Trophoblast cell (in vitro differentiated cells and primary cell): ENCODE measurements at regions not wholly inside any gene's neighbourhood (a gene's known extent, or its start where the extent isn't known, plus 50 kb on each side); places are given as distances from the start of the nearest gene placed in this dataset.
"Not testable (repeated sequence)": the region's sequence is repeated elsewhere in the genome, so short reads cannot be mapped to it uniquely, and the experiment has no call there.

Source experiments
- DNase-seq, 2 donors: peaks; one replicate each; pipeline ENCODE4 v3.0.0-alpha.2; 2016
- H2AFZ ChIP-seq: 2 replicates; pipeline ENCODE4 v1.6.1; 2013; ENCODE audit warnings: low read length, moderate library complexity, mild to moderate bottlenecking; ENCODE audit not compliant: insufficient read depth, poor library complexity
- H2AK5ac ChIP-seq: 2 replicates; pipeline ENCODE4 v1.6.1; 2013; ENCODE audit warnings: mild to moderate bottlenecking, low read length
- H2BK120ac ChIP-seq: 2 replicates; pipeline ENCODE4 v1.6.1; 2013; ENCODE audit warnings: low read length, mild to moderate bottlenecking, moderate library complexity; ENCODE audit not compliant: insufficient read depth, poor library complexity
- H2BK12ac ChIP-seq: 2 replicates; pipeline ENCODE4 v1.6.1; 2013; ENCODE audit warnings: mild to moderate bottlenecking, low read length, moderate library complexity
- H2BK5ac ChIP-seq: 2 replicates; pipeline ENCODE4 v1.6.1; 2013; ENCODE audit warnings: low read length, low read depth, moderate library complexity, mild to moderate bottlenecking; ENCODE audit not compliant: poor library complexity
- H3K14ac ChIP-seq: 2 replicates; pipeline ENCODE4 v1.6.1; 2013; ENCODE audit warnings: mild to moderate bottlenecking, low read length
- H3K18ac ChIP-seq: 2 replicates; pipeline ENCODE4 v1.6.1; 2013; ENCODE audit warnings: mild to moderate bottlenecking, low read length
- H3K23ac ChIP-seq: 2 replicates; pipeline ENCODE4 v1.6.1; 2013; ENCODE audit warnings: low read length
- H3K27ac ChIP-seq: 2 replicates; pipeline ENCODE4 v1.5.1; 2013; ENCODE audit warnings: low read depth, mild to moderate bottlenecking, inconsistent platforms, low read length, moderate library complexity
- H3K27me3 ChIP-seq: 2 replicates; pipeline ENCODE4 v1.6.1; 2013; ENCODE audit warnings: inconsistent platforms, mild to moderate bottlenecking, low read length, moderate library complexity; ENCODE audit not compliant: insufficient read depth
- H3K36me3 ChIP-seq, 2 experiments: 1 replicate in 1 of 2; 2 replicates in 1 of 2; pipeline ENCODE4 v1.6.1; 2013; ENCODE audit warnings: low read length in 2 of 2, mild to moderate bottlenecking in 2 of 2, moderate library complexity in 1 of 2; ENCODE audit not compliant: insufficient read depth in 2 of 2, control insufficient read depth in 1 of 2
- H3K4ac ChIP-seq: 2 replicates; pipeline ENCODE4 v1.6.1; 2013; ENCODE audit warnings: low read depth, mild to moderate bottlenecking, low read length, moderate library complexity
- H3K4me1 ChIP-seq, 2 experiments: 1 replicate in 1 of 2; 2 replicates in 1 of 2; pipeline ENCODE4 v1.6.1; 2013; ENCODE audit warnings: low read length in 2 of 2, mild to moderate bottlenecking in 2 of 2, moderate library complexity in 1 of 2; ENCODE audit not compliant: insufficient read depth in 2 of 2, control insufficient read depth in 1 of 2
- H3K4me2 ChIP-seq: 2 replicates; pipeline ENCODE4 v1.6.1; 2013; ENCODE audit warnings: inconsistent platforms, mild to moderate bottlenecking, low read length, moderate library complexity
- H3K4me3 ChIP-seq: 2 replicates; pipeline ENCODE4 v1.5.1; 2013; ENCODE audit warnings: mild to moderate bottlenecking, low read depth, low read length, inconsistent platforms
- H3K79me1 ChIP-seq: one replicate; pipeline ENCODE4 v1.6.1; 2013; ENCODE audit warnings: low read length
- H3K79me2 ChIP-seq: 2 replicates; pipeline ENCODE4 v1.6.1; 2013; ENCODE audit warnings: low read length, mild to moderate bottlenecking; ENCODE audit not compliant: control insufficient read depth, insufficient read depth, poor library complexity
- H3K9ac ChIP-seq: 2 replicates; pipeline ENCODE4 v1.6.1; 2013; ENCODE audit warnings: mild to moderate bottlenecking, low read length
- H3K9me3 ChIP-seq: 2 replicates; pipeline ENCODE4 v1.6.1; 2013; ENCODE audit warnings: low read depth, mild to moderate bottlenecking, control low read depth, inconsistent platforms, low read length; ENCODE audit not compliant: insufficient read depth
- H4K12ac ChIP-seq: 2 replicates; pipeline ENCODE4 v1.6.1; 2013; ENCODE audit warnings: low read depth, mild to moderate bottlenecking, low read length, moderate library complexity
- H4K8ac ChIP-seq: 2 replicates; pipeline ENCODE4 v1.6.1; 2013; ENCODE audit warnings: low read depth, mild to moderate bottlenecking, low read length, moderate library complexity
- H4K91ac ChIP-seq: one replicate; pipeline ENCODE4 v1.6.1; 2013; ENCODE audit warnings: low read depth, mild to moderate bottlenecking, low read length, moderate library complexity
- WGBS: extraction: QIAGEN DNeasy Blood & Tissue Kit; methylation state at CpG from one replicate; pipeline ENCODE4 v1.1.7; 2013; ENCODE audit warnings: missing lambda C conversion rate; ENCODE audit not compliant: insufficient read length, insufficient coverage; ENCODE audit errors: extremely low coverage; 5-methylcytosine and 5-hydroxymethylcytosine counted together

DNA sequence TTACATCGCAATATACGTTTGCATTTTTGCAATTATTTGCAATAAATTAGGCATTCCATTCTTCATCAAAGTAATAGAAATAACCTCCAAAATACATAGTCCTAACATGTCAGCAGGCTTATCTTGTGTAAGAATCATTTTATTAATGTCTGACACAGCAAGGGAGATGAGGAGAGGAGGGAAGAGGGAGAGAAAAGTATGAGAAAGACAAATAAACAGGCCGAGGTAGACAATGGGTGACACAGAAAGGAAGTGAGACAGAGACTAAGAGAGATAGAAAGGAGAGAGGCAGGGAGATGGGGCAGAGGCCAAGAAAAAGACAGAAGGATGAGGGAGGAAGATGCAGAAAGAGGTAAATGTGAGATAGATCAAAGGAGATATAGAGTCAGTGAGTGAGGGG is 50.3 kb upstream of the CYP2B6 start:
- H3K14ac ChIP-seq, H4K8ac ChIP-seq, H3K4me3 ChIP-seq, H2AFZ ChIP-seq, H3K9ac ChIP-seq, H2BK120ac ChIP-seq, H3K4me2 ChIP-seq, H3K4me1 ChIP-seq, H3K36me3 ChIP-seq, H3K27ac ChIP-seq, H2BK5ac ChIP-seq, DNase-seq, H3K23ac ChIP-seq, H2BK12ac ChIP-seq, H4K91ac ChIP-seq, H3K79me2 ChIP-seq, H3K27me3 ChIP-seq, H3K18ac ChIP-seq, H3K9me3 ChIP-seq, H2AK5ac ChIP-seq, H3K79me1 ChIP-seq, H3K4ac ChIP-seq, H4K12ac ChIP-seq: not testable (repeated sequence)
- no CpG with 5 or more reads among the region's 3 CpGs for WGBS

DNA sequence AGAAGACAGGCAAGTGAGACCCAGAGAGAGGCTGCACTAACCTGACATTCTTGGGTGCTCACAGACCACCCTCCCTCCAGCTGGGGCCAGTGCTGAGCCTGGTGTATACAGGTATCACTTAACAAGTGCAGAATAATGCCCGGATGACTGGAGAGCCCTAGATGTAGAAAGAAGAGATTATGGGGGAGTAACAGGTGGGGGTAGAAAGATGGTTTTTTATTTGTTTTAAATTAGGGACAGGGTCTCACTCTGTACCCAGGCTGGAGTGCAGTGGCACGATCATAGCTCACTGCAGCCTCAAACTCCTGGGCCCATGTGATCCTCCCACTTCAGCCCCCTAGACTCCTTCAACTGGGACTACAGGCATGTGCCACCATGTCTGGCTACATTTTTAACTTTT is 53.1 kb upstream of the CYP2B6 start:
- H3K79me1 ChIP-seq, H3K9ac ChIP-seq, H2AFZ ChIP-seq, H3K4me1 ChIP-seq, H2BK12ac ChIP-seq, DNase-seq, H3K4ac ChIP-seq, H3K4me3 ChIP-seq, H4K12ac ChIP-seq, H3K36me3 ChIP-seq, H2BK5ac ChIP-seq, H3K14ac ChIP-seq, H4K8ac ChIP-seq, H3K79me2 ChIP-seq, H3K9me3 ChIP-seq, H2AK5ac ChIP-seq, H4K91ac ChIP-seq, H3K23ac ChIP-seq, H3K4me2 ChIP-seq, H3K27me3 ChIP-seq, H3K27ac ChIP-seq, H3K18ac ChIP-seq, H2BK120ac ChIP-seq: not testable (repeated sequence)
- WGBS, result no CpG with 5 or more reads among the region's 2 CpGs

DNA sequence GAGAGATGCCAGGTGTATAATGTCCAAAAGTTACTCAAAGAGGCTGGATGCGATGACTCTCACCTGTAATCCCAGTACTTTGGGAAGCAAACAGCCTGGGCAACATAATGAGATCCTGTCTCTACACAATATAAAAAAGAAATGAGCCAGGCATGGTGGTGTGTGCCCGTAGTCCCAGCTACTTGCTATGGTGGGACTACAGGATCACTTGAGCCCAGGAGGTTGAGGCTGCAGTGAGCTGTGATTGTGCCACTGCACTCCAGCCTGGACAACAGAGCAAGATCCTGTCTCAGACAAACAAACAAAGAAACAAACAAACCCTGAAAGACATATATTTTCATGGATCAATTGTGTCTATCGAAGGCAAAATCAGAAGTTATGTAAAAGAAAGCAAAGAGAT is 54.3 kb upstream of the CYP2B6 start:
- no peak overlapping the region for H4K91ac ChIP-seq
- no peak overlapping the region for H2BK12ac ChIP-seq
- H2AK5ac ChIP-seq, result no peak overlapping the region
- H3K27ac ChIP-seq, result no peak overlapping the region
- no peak overlapping the region for H3K18ac ChIP-seq
- H4K12ac ChIP-seq, result no peak overlapping the region
- no peak overlapping the region for H3K4me2 ChIP-seq
- H4K8ac ChIP-seq, result no peak overlapping the region
- WGBS, result no CpG with 5 or more reads among the region's 3 CpGs
- no peak for DNase-seq
- H3K4me1 ChIP-seq, result no peaks in the 10 kb centered on the region
- H3K9me3 ChIP-seq, result no peaks in the 10 kb centered on the region
- no peaks in the 10 kb centered on the region for H3K79me1 ChIP-seq
- no peak overlapping the region for H2BK120ac ChIP-seq
- no peak overlapping the region for H2BK5ac ChIP-seq
- H3K27me3 ChIP-seq, result no peaks in the 10 kb centered on the region
- H2AFZ ChIP-seq, result no peak overlapping the region
- H3K9ac ChIP-seq, result no peak overlapping the region
- no peak overlapping the region for H3K4me3 ChIP-seq
- no peak overlapping the region for H3K4ac ChIP-seq
- no peak overlapping the region for H3K23ac ChIP-seq
- H3K14ac ChIP-seq, result no peak overlapping the region
- no peaks in the 10 kb centered on the region for H3K79me2 ChIP-seq
- no peaks in the 10 kb centered on the region for H3K36me3 ChIP-seq

DNA sequence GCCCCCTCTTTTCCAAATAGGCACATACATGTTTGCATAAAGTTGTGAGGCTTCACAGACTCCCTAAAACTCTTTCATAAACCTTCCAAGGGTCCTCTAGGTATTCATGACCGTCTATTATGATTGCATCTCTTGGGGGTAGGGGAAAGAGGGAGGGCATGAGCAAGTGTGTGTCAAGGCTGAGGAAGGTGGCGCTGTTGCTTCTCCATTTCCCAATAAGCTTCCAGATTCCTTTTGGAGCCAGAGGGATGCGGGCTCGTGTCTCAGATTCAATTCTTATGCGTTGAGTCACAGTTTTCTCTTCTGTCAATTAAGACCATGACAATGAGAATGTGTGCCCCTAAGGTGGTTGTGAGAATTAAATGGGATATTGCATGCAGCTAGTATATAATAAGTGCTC is 51.0 kb upstream of the CYP2A7 start:
- H3K4me1 ChIP-seq, result peaks cover 0 to 2% of the 10 kb centered on the region in 2 experiments
- no CpG with 5 or more reads among the region's 5 CpGs for WGBS

More for the DNA sequence above, 51.0 kb upstream of the CYP2A7 start:
- Histone ChIP-seq H3K79me1 (no peaks in the 10 kb centered on the region), H2AFZ (no peak overlapping the region), H3K9me3 (no peaks in the 10 kb centered on the region), H4K12ac (no peak overlapping the region), H2AK5ac (no peak overlapping the region), H4K91ac (no peak overlapping the region), H2BK5ac (no peak overlapping the region), H3K27ac (no peak overlapping the region), H3K23ac (no peak overlapping the region), H3K14ac (no peak overlapping the region), H3K18ac (no peak overlapping the region), H3K4me3 (no peak overlapping the region), H2BK120ac (no peak overlapping the region), H3K9ac (no peak overlapping the region), H3K27me3 (no peaks in the 10 kb centered on the region), H3K79me2 (no peaks in the 10 kb centered on the region), H2BK12ac (no peak overlapping the region), H4K8ac (no peak overlapping the region), H3K4me2 (no peak overlapping the region), H3K36me3 (no peaks in the 10 kb centered on the region), H3K4ac (no peak overlapping the region)
- peak; percentile 93 to 94 for DNase-seq
